ENCODE measurements at regions not wholly inside any gene's neighbourhood (a gene's known extent, or its start where the extent isn't known, plus 50 kb on each side); places are given as distances from the start of the nearest gene placed in this dataset.

GRCh38 chr10:52663161-52663560 lies 109.4 kb downstream of the MBL2 start:
- Histone ChIP-seq H3K9ac (ENCODE audit: low read length) (no peak overlapping the region), H2AFZ (ENCODE audit: low read depth, low read length) (no peak overlapping the region)

GRCh38 chr10:52664629-52665028 lies 108.0 kb downstream of the MBL2 start:
- H3K27ac ChIP-seq (ENCODE audit: low read length), result no peak overlapping the region
- H3K4me3 ChIP-seq (ENCODE audit: low read length), result no peak overlapping the region
- no peaks in the 10 kb centered on the region for H3F3A ChIP-seq (ENCODE audit: insufficient read depth, low read length, poor library complexity, severe bottlenecking)
- no peaks in the 10 kb centered on the region for H4K20me1 ChIP-seq (ENCODE audit: insufficient read depth)
- H3K9me3 ChIP-seq (ENCODE audit: low read length), result no peaks in the 10 kb centered on the region
- no peak overlapping the region for H2AFZ ChIP-seq (ENCODE audit: low read depth, low read length)
- no peaks in the 10 kb centered on the region for H3K36me3 ChIP-seq (ENCODE audit: insufficient read depth, low read length)
- no peaks in the 10 kb centered on the region for H3K9me2 ChIP-seq (ENCODE audit: insufficient read depth, low read length)
- H3K27me3 ChIP-seq (ENCODE audit: insufficient read depth, low read depth, low read length), result no peaks in the 10 kb centered on the region
- no peaks in the 10 kb centered on the region for H3K79me2 ChIP-seq (replicated peaks; ENCODE audit: insufficient read depth, low read length)
- no peak overlapping the region for H3K4me2 ChIP-seq (ENCODE audit: low read length)
- H3K9ac ChIP-seq (ENCODE audit: low read length), result no peak overlapping the region
- TF ChIP-seq SMC3 (conservative IDR thresholded peaks at IDR 0.05; ENCODE audit: poor library complexity) (no peak), REST (IDR thresholded peaks at IDR 0.05; ENCODE audit: borderline replicate concordance) (no peak), CTCF (IDR thresholded peaks at IDR 0.05; ENCODE audit: poor library complexity, severe bottlenecking) (no peak), EP300 (conservative IDR thresholded peaks at IDR 0.05; ENCODE audit: poor library complexity, severe bottlenecking) (no peak), RAD21 (conservative IDR thresholded peaks at IDR 0.05) (no peak), POLR2AphosphoS5 (IDR thresholded peaks at IDR 0.05) (no peak)

More at GRCh38 chr10:52663161-52663560, 109.4 kb downstream of the MBL2 start:
- Histone ChIP-seq H3K9me2 (ENCODE audit: insufficient read depth, low read length) (no peaks in the 10 kb centered on the region), H3K4me2 (ENCODE audit: low read length) (no peak overlapping the region), H3K27me3 (ENCODE audit: insufficient read depth, low read depth, low read length) (no peaks in the 10 kb centered on the region), H3K9me3 (ENCODE audit: low read length) (no peaks in the 10 kb centered on the region), H3K36me3 (ENCODE audit: insufficient read depth, low read length) (no peaks in the 10 kb centered on the region), H3K79me2 (replicated peaks; ENCODE audit: insufficient read depth, low read length) (no peaks in the 10 kb centered on the region), H3K4me3 (ENCODE audit: low read length) (no peak overlapping the region), H3F3A (ENCODE audit: insufficient read depth, low read length, poor library complexity, severe bottlenecking) (no peaks in the 10 kb centered on the region), H3K27ac (ENCODE audit: low read length) (no peak overlapping the region), H4K20me1 (ENCODE audit: insufficient read depth) (no peaks in the 10 kb centered on the region)
- TF ChIP-seq EP300 (conservative IDR thresholded peaks at IDR 0.05; ENCODE audit: poor library complexity, severe bottlenecking) (no peak), TAF1 (IDR thresholded peaks at IDR 0.05; ENCODE audit: low read depth) (no peak), SMC3 (conservative IDR thresholded peaks at IDR 0.05; ENCODE audit: poor library complexity) (no peak), REST (IDR thresholded peaks at IDR 0.05; ENCODE audit: borderline replicate concordance) (no peak), CTCF (IDR thresholded peaks at IDR 0.05; ENCODE audit: poor library complexity, severe bottlenecking) (no peak), RAD21 (conservative IDR thresholded peaks at IDR 0.05) (no peak), POLR2AphosphoS5 (IDR thresholded peaks at IDR 0.05) (no peak), MXI1 (conservative IDR thresholded peaks at IDR 0.05; ENCODE audit: poor library complexity, severe bottlenecking) (no peak)

All from neural cell (in vitro differentiated cells).